MM.1S (cell line): ENCODE measurements at regions not wholly inside any gene's neighbourhood (a gene's known extent, or its start where the extent isn't known, plus 50 kb on each side); places are given as distances from the start of the nearest gene placed in this dataset.

ENCODE experiments used
- DNase-seq: peaks from one replicate; pipeline ENCODE4 v3.0.0-alpha.2; 2015
- H2AFZ ChIP-seq: fragments of 300-600 bp; sonication (generic); 2 replicates; pipeline ENCODE4 v1.6.0; 2016; ENCODE audit warnings: antibody characterized with exemption, low read length
- H3F3A ChIP-seq: fragments of 300-600 bp; sonication (generic); 2 replicates; pipeline ENCODE4 v1.6.1; 2016; ENCODE audit warnings: mild to moderate bottlenecking, antibody characterized with exemption, low read length, moderate library complexity, mixed read lengths; ENCODE audit not compliant: insufficient read depth
- H3K27ac ChIP-seq: fragments of 300-600 bp; sonication (generic); 2 replicates; pipeline ENCODE4 v1.5.1; 2016; ENCODE audit warnings: mild to moderate bottlenecking, low read length
- H3K27me3 ChIP-seq: fragments of 300-600 bp; sonication (generic); replicated peaks from 2 replicates; pipeline ENCODE4 v1.6.0; 2016; ENCODE audit warnings: low read length; ENCODE audit not compliant: insufficient read depth
- H3K36me3 ChIP-seq: fragments of 300-600 bp; sonication (generic); replicated peaks from 2 replicates; pipeline ENCODE4 v1.6.1; 2016; ENCODE audit warnings: mild to moderate bottlenecking, low read length, mixed read lengths; ENCODE audit not compliant: insufficient read depth
- H3K4me1 ChIP-seq: fragments of 300-600 bp; sonication (generic); 2 replicates; pipeline ENCODE4 v1.6.1; 2016; ENCODE audit warnings: low read length, mixed read lengths
- H3K4me2 ChIP-seq: fragments of 300-600 bp; sonication (generic); 2 replicates; pipeline ENCODE4 v1.6.0; 2016; ENCODE audit warnings: low read depth, low read length
- H3K4me3 ChIP-seq: fragments of 300-600 bp; sonication (generic); 2 replicates; pipeline ENCODE4 v1.5.1; 2016; ENCODE audit warnings: low read length, mixed read lengths
- H3K79me2 ChIP-seq: fragments of 300-600 bp; sonication (generic); 2 replicates; pipeline ENCODE4 v1.6.1; 2016; ENCODE audit warnings: mixed run types, low read length, mixed read lengths
- H3K9ac ChIP-seq: fragments of 300-600 bp; sonication (generic); 2 replicates; pipeline ENCODE4 v1.6.1; 2016; ENCODE audit warnings: low read length, mixed read lengths
- H3K9me2 ChIP-seq: fragments of 300-600 bp; sonication (generic); replicated peaks from 2 replicates; pipeline ENCODE4 v1.6.1; 2016; ENCODE audit warnings: mild to moderate bottlenecking, low read length, mixed read lengths; ENCODE audit not compliant: insufficient read depth
- H3K9me3 ChIP-seq: fragments of 300-600 bp; sonication (generic); replicated peaks from 2 replicates; pipeline ENCODE4 v1.6.1; 2016; ENCODE audit warnings: mild to moderate bottlenecking, low read length, mixed read lengths; ENCODE audit not compliant: insufficient read depth
- H4K20me1 ChIP-seq: fragments of 300-600 bp; sonication (generic); 2 replicates; pipeline ENCODE4 v1.6.1; 2016; ENCODE audit warnings: mild to moderate bottlenecking, low read length, moderate library complexity, mixed read lengths; ENCODE audit not compliant: insufficient read depth
- CTCF ChIP-seq: fragments of 300-600 bp; sonication (generic); IDR thresholded peaks from 2 replicates; pipeline ENCODE4 v1.5.1; 2016; ENCODE audit warnings: antibody characterized with exemption, low read length, mixed read lengths
- EZH2 ChIP-seq: fragments of 300-600 bp; sonication (generic); optimal IDR thresholded peaks from 2 replicates; pipeline ENCODE3; 2017; ENCODE audit warnings: low read depth, mild to moderate bottlenecking, antibody characterized with exemption, low read length, mixed read lengths
- EZH2phosphoT487 ChIP-seq: fragments of 300-600 bp; sonication (generic); IDR thresholded peaks from 2 replicates; pipeline ENCODE4 v1.6.1; 2018; ENCODE audit warnings: antibody characterized with exemption, low read length

GRCh38 chr5:167614294-167615021, 677.0 kb upstream of the WWC1 start:
- no peak overlapping the region for H2AFZ ChIP-seq
- no peaks in the 10 kb centered on the region for H3F3A ChIP-seq
- H3K9me3 ChIP-seq: no peaks in the 10 kb centered on the region
- TF ChIP-seq EZH2: no peak
- H3K9me2 ChIP-seq: no peaks in the 10 kb centered on the region
- H3K4me3 ChIP-seq: no peak overlapping the region
- no peaks in the 10 kb centered on the region for H3K27me3 ChIP-seq
- no peaks in the 10 kb centered on the region for H3K4me1 ChIP-seq
- H3K79me2 ChIP-seq: no peaks in the 10 kb centered on the region
- H3K4me2 ChIP-seq: no peak overlapping the region
- H3K27ac ChIP-seq: no peak overlapping the region
- no peaks in the 10 kb centered on the region for H3K36me3 ChIP-seq
- no peak overlapping the region for H3K9ac ChIP-seq
- no peaks in the 10 kb centered on the region for H4K20me1 ChIP-seq
- DNase-seq: no peak

GRCh38 chr5:167616043-167616890, 675.2 kb upstream of the WWC1 start:
- H3K27me3 ChIP-seq: no peaks in the 10 kb centered on the region
- no peak for DNase-seq
- no peak for TF ChIP-seq CTCF
- TF ChIP-seq EZH2phosphoT487: no peak
- H3K4me1 ChIP-seq: no peaks in the 10 kb centered on the region
- H3K4me3 ChIP-seq: no peak overlapping the region
- H3K36me3 ChIP-seq: no peaks in the 10 kb centered on the region
- H3K9me3 ChIP-seq: no peaks in the 10 kb centered on the region
- no peak overlapping the region for H2AFZ ChIP-seq
- H3K9ac ChIP-seq: no peak overlapping the region
- no peaks in the 10 kb centered on the region for H3K79me2 ChIP-seq
- H3K9me2 ChIP-seq: no peaks in the 10 kb centered on the region
- H3K4me2 ChIP-seq: no peak overlapping the region
- no peaks in the 10 kb centered on the region for H3F3A ChIP-seq
- H4K20me1 ChIP-seq: no peaks in the 10 kb centered on the region
- H3K27ac ChIP-seq: no peak overlapping the region

GRCh38 chr5:167623354-167623753, 668.1 kb upstream of the WWC1 start:
- no peaks in the 10 kb centered on the region for H3K36me3 ChIP-seq
- no peaks in the 10 kb centered on the region for H3F3A ChIP-seq
- peak overlapping the region; percentile 61 for H3K4me2 ChIP-seq
- no peaks in the 10 kb centered on the region for H3K27me3 ChIP-seq
- peak overlapping the region; percentile 41 for H2AFZ ChIP-seq
- H3K4me1 ChIP-seq: no peaks in the 10 kb centered on the region
- H3K27ac ChIP-seq: no peak overlapping the region
- TF ChIP-seq EZH2 (no peak), EZH2phosphoT487 (no peak), CTCF (no peak)
- no peaks in the 10 kb centered on the region for H3K9me3 ChIP-seq
- H3K79me2 ChIP-seq: no peaks in the 10 kb centered on the region
- no peaks in the 10 kb centered on the region for H4K20me1 ChIP-seq
- peak; percentile 24 for DNase-seq
- H3K4me3 ChIP-seq: peak overlapping the region; percentile 28; the same call in 1 of the 2 replicates
- H3K9me2 ChIP-seq: no peaks in the 10 kb centered on the region
- H3K9ac ChIP-seq: no peak overlapping the region; the same call in 1 of the 2 replicates

- no peaks in the 10 kb centered on the region for H3K9me3 ChIP-seq
- H3K9ac ChIP-seq: no peak overlapping the region
- H3K36me3 ChIP-seq: no peaks in the 10 kb centered on the region
- no peak overlapping the region for H3K27ac ChIP-seq
- no peaks in the 10 kb centered on the region for H3K27me3 ChIP-seq
- no peaks in the 10 kb centered on the region for H3K79me2 ChIP-seq
- no peaks in the 10 kb centered on the region for H3K4me1 ChIP-seq
- H3K4me3 ChIP-seq: no peak overlapping the region
- H3K9me2 ChIP-seq: no peaks in the 10 kb centered on the region
- H3F3A ChIP-seq: no peaks in the 10 kb centered on the region
- DNase-seq: no peak
- TF ChIP-seq CTCF: no peak
- TF ChIP-seq EZH2: no peak
- TF ChIP-seq EZH2phosphoT487: no peak
- no peaks in the 10 kb centered on the region for H4K20me1 ChIP-seq
- no peak overlapping the region for H3K4me2 ChIP-seq
- H2AFZ ChIP-seq: no peak overlapping the region
Observed at GRCh38 chr5:167624053-167624452, 667.4 kb upstream of the WWC1 start.
